Activated gamma-delta T cell treated with Interleukin-2 at 50 U/mL for 16 hours (primary cell): ENCODE measurements at regions not wholly inside any gene's neighbourhood (a gene's known extent, or its start where the extent isn't known, plus 50 kb on each side); places are given as distances from the start of the nearest gene placed in this dataset.

Experiments
- DNase-seq: peaks from one replicate; pipeline ENCODE4 v3.0.0-alpha.2; 2020

- DNase-seq = no peak
Measured at GRCh38 chr21:15151385-15152103, 86.7 kb upstream of the NRIP1 start.

- DNase-seq = no peak
Measured at GRCh38 chr21:15152591-15152990, 87.8 kb upstream of the NRIP1 start.

- no peak for DNase-seq
Measured at GRCh38 chr21:15159382-15160020, 94.7 kb upstream of the NRIP1 start.

- DNase-seq = no peak
Measured at GRCh38 chr21:15160136-15160535, 95.3 kb upstream of the NRIP1 start.

GRCh38 chr21:15162921-15163320 lies 98.1 kb upstream of the NRIP1 start:
- DNase-seq = no peak

- DNase-seq = no peak
Measured at GRCh38 chr21:15164273-15164672, 99.5 kb upstream of the NRIP1 start.

- DNase-seq = no peak
Measured at GRCh38 chr21:15164678-15165303, 100.0 kb upstream of the NRIP1 start.

GRCh38 chr21:15170614-15171013 lies 105.8 kb upstream of the NRIP1 start:
- no peak for DNase-seq

GRCh38 chr21:15171546-15171945 lies 106.7 kb upstream of the NRIP1 start:
- DNase-seq = no peak

GRCh38 chr21:15172963-15173362 lies 108.2 kb upstream of the NRIP1 start:
- DNase-seq = no peak

- no peak for DNase-seq
Measured at GRCh38 chr21:15174923-15175322, 110.1 kb upstream of the NRIP1 start.

- DNase-seq = no peak
Measured at GRCh38 chr21:15182731-15183130, 117.9 kb upstream of the NRIP1 start.

GRCh38 chr21:15183813-15184257 lies 119.0 kb upstream of the NRIP1 start:
- DNase-seq = no peak

- DNase-seq = no peak
Measured at GRCh38 chr21:15190412-15190811, 125.6 kb upstream of the NRIP1 start.

GRCh38 chr21:15190837-15191236 lies 126.0 kb upstream of the NRIP1 start:
- no peak for DNase-seq

- no peak for DNase-seq
Measured at GRCh38 chr21:15191342-15191741, 126.5 kb upstream of the NRIP1 start.

- no peak for DNase-seq
Measured at GRCh38 chr21:15192243-15192642, 127.4 kb upstream of the NRIP1 start.

GRCh38 chr21:15193937-15194336 lies 129.1 kb upstream of the NRIP1 start:
- no peak for DNase-seq

- DNase-seq = no peak
Measured at GRCh38 chr21:15195104-15195503, 130.3 kb upstream of the NRIP1 start.

- DNase-seq = no peak
Measured at GRCh38 chr21:15195768-15196167, 131.0 kb upstream of the NRIP1 start.

GRCh38 chr21:15197696-15198095 lies 132.9 kb upstream of the NRIP1 start:
- no peak for DNase-seq

- no peak for DNase-seq
Measured at GRCh38 chr21:15199414-15200383, 134.9 kb upstream of the NRIP1 start.

- no peak for DNase-seq
Measured at GRCh38 chr21:15203740-15204139, 138.9 kb upstream of the NRIP1 start.
